Esophagus muscularis mucosa (tissue), 3 donors: ENCODE measurements at regions not wholly inside any gene's neighbourhood (a gene's known extent, or its start where the extent isn't known, plus 50 kb on each side); places are given as distances from the start of the nearest gene placed in this dataset.

Experiments
- CTCF ChIP-seq, 3 experiments: fragments of 200-600 bp in 2 of 3; fragments of 450-650 bp in 1 of 3; sonication (generic) in 2 of 3; IDR thresholded peaks; one replicate each; pipeline ENCODE4 v1.5.1; 2017 to 2019; ENCODE audit warnings: antibody characterized with exemption in 3 of 3, mild to moderate bottlenecking in 2 of 3, moderate library complexity in 1 of 3
- EP300 ChIP-seq: sonication (generic); formaldehyde crosslinking; IDR thresholded peaks from one replicate; pipeline ENCODE4 v1.6.1; 2017; ENCODE audit warnings: antibody characterized with exemption

GRCh38 chr14:76690502-76691105 lies 70.7 kb upstream of the VASH1 start:
- TF ChIP-seq EP300 (no peak), CTCF (IDR thresholded peaks at IDR 0.05) (no peak)
